GM06990 (cell line): ENCODE measurements at regions not wholly inside any gene's neighbourhood (a gene's known extent, or its start where the extent isn't known, plus 50 kb on each side); places are given as distances from the start of the nearest gene placed in this dataset.
A peak's percentile ranks its signal among the peaks of the same experiment; 100 is the strongest.

Experiments used
- DNase-seq: peaks from one replicate; pipeline ENCODE4 v3.0.0-alpha.2; 2011; ENCODE audit not compliant: insufficient read length; ENCODE audit errors: extremely low read depth
- H3K27me3 ChIP-seq: replicated peaks from 2 replicates; pipeline ENCODE4 v1.6.0; 2011; ENCODE audit warnings: low read length; ENCODE audit not compliant: control insufficient read depth, insufficient read depth
- H3K36me3 ChIP-seq: 2 replicates; pipeline ENCODE4 v1.5.1; 2011; ENCODE audit warnings: low read length; ENCODE audit not compliant: control insufficient read depth, insufficient read depth
- H3K4me3 ChIP-seq: replicated peaks from 2 replicates; pipeline ENCODE4 v1.5.1; 2011; ENCODE audit warnings: low read depth, mild to moderate bottlenecking, control low read depth, low read length
- TF ChIP-seq, protein P1 (sequence below): IDR thresholded peaks from 2 replicates; pipeline ENCODE4 v1.5.1; 2011; ENCODE audit warnings: low read length, control low read depth, mild to moderate bottlenecking, inconsistent platforms; ENCODE audit not compliant: insufficient read depth, poor library complexity, severe bottlenecking

- no peak for DNase-seq
- Histone ChIP-seq H3K27me3 (no peaks in the 10 kb centered on the region), H3K36me3 (no peaks in the 10 kb centered on the region), H3K4me3 (no peak overlapping the region)
- TF ChIP-seq, protein P1, sequence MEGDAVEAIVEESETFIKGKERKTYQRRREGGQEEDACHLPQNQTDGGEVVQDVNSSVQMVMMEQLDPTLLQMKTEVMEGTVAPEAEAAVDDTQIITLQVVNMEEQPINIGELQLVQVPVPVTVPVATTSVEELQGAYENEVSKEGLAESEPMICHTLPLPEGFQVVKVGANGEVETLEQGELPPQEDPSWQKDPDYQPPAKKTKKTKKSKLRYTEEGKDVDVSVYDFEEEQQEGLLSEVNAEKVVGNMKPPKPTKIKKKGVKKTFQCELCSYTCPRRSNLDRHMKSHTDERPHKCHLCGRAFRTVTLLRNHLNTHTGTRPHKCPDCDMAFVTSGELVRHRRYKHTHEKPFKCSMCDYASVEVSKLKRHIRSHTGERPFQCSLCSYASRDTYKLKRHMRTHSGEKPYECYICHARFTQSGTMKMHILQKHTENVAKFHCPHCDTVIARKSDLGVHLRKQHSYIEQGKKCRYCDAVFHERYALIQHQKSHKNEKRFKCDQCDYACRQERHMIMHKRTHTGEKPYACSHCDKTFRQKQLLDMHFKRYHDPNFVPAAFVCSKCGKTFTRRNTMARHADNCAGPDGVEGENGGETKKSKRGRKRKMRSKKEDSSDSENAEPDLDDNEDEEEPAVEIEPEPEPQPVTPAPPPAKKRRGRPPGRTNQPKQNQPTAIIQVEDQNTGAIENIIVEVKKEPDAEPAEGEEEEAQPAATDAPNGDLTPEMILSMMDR: no peak
These were observed 125.8 kb upstream of the VCX3A start for GRCh38 chrX:6660567-6661264.

GRCh38 chrX:6645216-6645615, 110.3 kb upstream of the VCX3A start:
- TF ChIP-seq, protein P1: no peak
- DNase-seq: no peak
- H3K4me3 ChIP-seq: no peak overlapping the region
- no peaks in the 10 kb centered on the region for H3K36me3 ChIP-seq
- no peaks in the 10 kb centered on the region for H3K27me3 ChIP-seq

GRCh38 chrX:6644411-6644810, 109.5 kb upstream of the VCX3A start:
- Histone ChIP-seq H3K4me3 (no peak overlapping the region), H3K27me3 (no peaks in the 10 kb centered on the region), H3K36me3 (no peaks in the 10 kb centered on the region)
- DNase-seq: no peak
- TF ChIP-seq, protein P1: peak; percentile 35

- H3K4me3 ChIP-seq: no peak overlapping the region
- DNase-seq: no peak
- TF ChIP-seq, protein P1: no peak
- no peaks in the 10 kb centered on the region for H3K36me3 ChIP-seq
- H3K27me3 ChIP-seq: no peaks in the 10 kb centered on the region
These were observed 105.8 kb upstream of the VCX3A start for GRCh38 chrX:6640727-6641126.

DNA sequence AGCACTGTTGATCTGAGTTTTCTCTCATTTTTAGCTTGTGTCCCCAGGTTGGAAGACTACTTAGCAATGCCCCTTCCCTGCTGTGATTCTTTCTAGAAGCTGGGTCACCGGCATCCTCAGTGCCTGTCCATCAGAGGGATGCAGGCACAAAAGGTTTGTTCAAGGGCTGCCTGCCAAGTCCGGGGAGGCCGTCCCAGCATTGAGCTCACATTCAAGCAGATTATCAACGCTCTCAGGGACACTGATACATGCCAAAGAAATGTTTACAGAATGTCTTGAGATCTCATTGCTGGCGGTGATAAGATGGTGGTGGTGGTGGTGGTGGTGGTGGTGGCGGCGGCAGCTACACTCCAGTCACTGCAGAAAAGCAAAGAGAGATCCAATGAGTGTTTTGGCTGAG, 79.6 kb upstream of the VCX3A start:
- TF ChIP-seq, protein P1: no peak
- no peak for DNase-seq
- Histone ChIP-seq H3K27me3 (no peaks in the 10 kb centered on the region), H3K36me3 (no peaks in the 10 kb centered on the region), H3K4me3 (no peak overlapping the region)
